ENCODE measurements at regions not wholly inside any gene's neighbourhood (a gene's known extent, or its start where the extent isn't known, plus 50 kb on each side); places are given as distances from the start of the nearest gene placed in this dataset.

GRCh38 chr11:115081972-115082371 lies 403.6 kb downstream of the NXPE2 start:
- H3K27ac ChIP-seq = no peak overlapping the region
- ChIA-PET CTCF (no interaction called here), POLR2A (ENCODE audit: unreplicated experiment) (no interaction called here)
- no TSS peak for BruUV-seq (replicated peaks)
- H3K9me3 ChIP-seq (ENCODE audit: insufficient read depth, low read depth) = no peaks in the 10 kb centered on the region
- no peak overlapping the region for H3K4me3 ChIP-seq
- no peaks in the 10 kb centered on the region for H3K9me2 ChIP-seq (ENCODE audit: insufficient read depth)
- no peaks in the 10 kb centered on the region for H3K4me1 ChIP-seq (replicated peaks; ENCODE audit: insufficient read depth)
- peaks cover 15% of the 10 kb centered on the region; the same call in 1 of the 2 replicates for H3K27me3 ChIP-seq (ENCODE audit: insufficient read depth, low read depth)
- H2AFZ ChIP-seq = no peak overlapping the region
- no peaks in the 10 kb centered on the region for H3K79me2 ChIP-seq (ENCODE audit: low read depth)
- H4K20me1 ChIP-seq (ENCODE audit: insufficient read depth) = no peaks in the 10 kb centered on the region
- H3F3A ChIP-seq (ENCODE audit: insufficient read depth, low read depth) = no peaks in the 10 kb centered on the region
- no peak for DNase-seq
- no peak overlapping the region for H3K4me2 ChIP-seq
- TF ChIP-seq EZH2 (IDR thresholded peaks at IDR 0.05; ENCODE audit: low read depth) (no peak), CTCF (conservative IDR thresholded peaks at IDR 0.05) (no peak)
- no peaks in the 10 kb centered on the region for H3K36me3 ChIP-seq (ENCODE audit: low read depth)
- intact Hi-C loops (cut with micrococcal nuclease; ENCODE audit: unreplicated experiment) = no loop called here

DNA sequence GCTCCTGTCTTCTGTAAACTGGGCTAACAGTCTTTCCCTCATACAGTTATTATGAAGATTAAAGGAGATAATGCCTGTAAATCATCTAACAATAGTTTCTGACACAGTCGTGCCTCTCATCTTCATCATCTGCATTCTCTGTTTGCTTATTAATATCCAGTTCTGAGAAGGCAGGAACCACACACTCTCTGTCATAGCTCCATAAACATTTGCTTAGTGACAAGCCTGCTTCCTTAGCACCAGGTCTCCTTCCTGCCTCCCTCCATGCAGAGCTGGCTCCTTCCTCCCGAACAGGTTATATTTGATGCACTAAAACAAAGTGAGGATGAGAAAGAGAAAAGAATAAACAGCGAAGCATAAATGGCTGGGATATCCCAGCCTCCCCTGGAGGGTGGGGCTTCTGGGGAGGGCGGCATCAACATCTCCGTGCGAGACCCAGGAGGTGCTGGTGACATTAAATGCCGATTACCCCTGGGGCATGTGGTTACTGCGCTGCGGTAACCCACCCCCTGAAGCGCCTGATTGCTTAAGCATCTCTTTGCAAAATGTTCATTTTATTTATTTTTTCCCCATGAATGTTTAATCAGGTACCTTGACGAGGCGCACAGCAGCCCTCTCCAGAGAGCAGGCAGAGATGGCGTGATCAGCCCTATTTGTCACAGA lies 404.9 kb downstream of the NXPE2 start:
- Histone ChIP-seq H3K9me2 (ENCODE audit: insufficient read depth) (no peaks in the 10 kb centered on the region), H3K4me1 (replicated peaks; ENCODE audit: insufficient read depth) (no peaks in the 10 kb centered on the region), H3K36me3 (ENCODE audit: low read depth) (no peaks in the 10 kb centered on the region), H3K4me2 (no peak overlapping the region), H3K9me3 (ENCODE audit: insufficient read depth, low read depth) (no peaks in the 10 kb centered on the region), H3K27ac (no peak overlapping the region), H3K79me2 (ENCODE audit: low read depth) (no peaks in the 10 kb centered on the region), H4K20me1 (ENCODE audit: insufficient read depth) (no peaks in the 10 kb centered on the region), H3K27me3 (ENCODE audit: insufficient read depth, low read depth) (peaks cover 28% of the 10 kb centered on the region; the same call in 1 of the 2 replicates), H3F3A (ENCODE audit: insufficient read depth, low read depth) (no peaks in the 10 kb centered on the region), H3K4me3 (no peak overlapping the region), H2AFZ (no peak overlapping the region)
- TF ChIP-seq CTCF (conservative IDR thresholded peaks at IDR 0.05) (no peak), EZH2 (IDR thresholded peaks at IDR 0.05; ENCODE audit: low read depth) (no peak)
- POLR2A ChIA-PET (ENCODE audit: unreplicated experiment) = no interaction called here
- CTCF ChIA-PET = no interaction called here
- no peak for DNase-seq
- BruUV-seq (replicated peaks) = no TSS peak
- intact Hi-C loops (cut with micrococcal nuclease; ENCODE audit: unreplicated experiment) = no loop called here

GRCh38 chr11:115084231-115084630 lies 405.9 kb downstream of the NXPE2 start:
- no peaks in the 10 kb centered on the region for H4K20me1 ChIP-seq (ENCODE audit: insufficient read depth)
- DNase-seq = no peak
- H3K9me2 ChIP-seq (ENCODE audit: insufficient read depth) = no peaks in the 10 kb centered on the region
- ChIA-PET CTCF (no interaction called here), POLR2A (ENCODE audit: unreplicated experiment) (no interaction called here)
- H3K36me3 ChIP-seq (ENCODE audit: low read depth) = no peaks in the 10 kb centered on the region
- H3K9me3 ChIP-seq (ENCODE audit: insufficient read depth, low read depth) = no peaks in the 10 kb centered on the region
- TF ChIP-seq CTCF (conservative IDR thresholded peaks at IDR 0.05) = no peak
- no peak for TF ChIP-seq EZH2 (IDR thresholded peaks at IDR 0.05; ENCODE audit: low read depth)
- H3K4me1 ChIP-seq (replicated peaks; ENCODE audit: insufficient read depth) = no peaks in the 10 kb centered on the region
- BruUV-seq (replicated peaks) = no TSS peak
- H3K4me2 ChIP-seq = no peak overlapping the region
- no peak overlapping the region for H3K4me3 ChIP-seq
- H3K27me3 ChIP-seq (ENCODE audit: insufficient read depth, low read depth) = peaks cover 28% of the 10 kb centered on the region; the same call in 1 of the 2 replicates
- H3K79me2 ChIP-seq (ENCODE audit: low read depth) = no peaks in the 10 kb centered on the region
- H3F3A ChIP-seq (ENCODE audit: insufficient read depth, low read depth) = no peaks in the 10 kb centered on the region
- intact Hi-C loops (cut with micrococcal nuclease; ENCODE audit: unreplicated experiment) = no loop called here
- no peak overlapping the region for H2AFZ ChIP-seq
- no peak overlapping the region for H3K27ac ChIP-seq

Measured in PC-9 (cell line).